ENCODE measurements at regions not wholly inside any gene's neighbourhood (a gene's known extent, or its start where the extent isn't known, plus 50 kb on each side); places are given as distances from the start of the nearest gene placed in this dataset.
"Not testable (repeated sequence)": the region's sequence is repeated elsewhere in the genome, so short reads cannot be mapped to it uniquely, and the experiment has no call there.

DNA sequence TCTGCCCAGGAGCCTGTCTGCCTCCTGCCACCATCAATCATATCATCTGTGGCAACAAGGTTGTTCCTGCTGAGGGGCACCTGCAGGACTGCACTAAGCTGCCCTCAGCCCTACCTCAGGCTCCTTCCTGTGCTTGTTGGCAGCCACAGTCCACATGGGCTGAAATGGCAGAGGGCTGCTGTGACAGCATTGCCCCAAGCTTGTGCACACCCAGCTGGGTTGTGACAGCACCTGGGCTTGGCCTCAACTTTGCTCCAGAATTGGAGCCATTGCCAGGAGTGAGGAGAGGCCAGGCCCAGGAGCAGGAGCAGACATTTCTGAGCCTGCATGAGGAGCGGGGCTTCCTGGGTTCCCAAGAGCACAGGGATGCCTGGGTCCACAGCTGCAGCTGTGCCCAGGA is 340.9 kb upstream of the CHRM2 start:
- no peak for DNase-seq

DNA sequence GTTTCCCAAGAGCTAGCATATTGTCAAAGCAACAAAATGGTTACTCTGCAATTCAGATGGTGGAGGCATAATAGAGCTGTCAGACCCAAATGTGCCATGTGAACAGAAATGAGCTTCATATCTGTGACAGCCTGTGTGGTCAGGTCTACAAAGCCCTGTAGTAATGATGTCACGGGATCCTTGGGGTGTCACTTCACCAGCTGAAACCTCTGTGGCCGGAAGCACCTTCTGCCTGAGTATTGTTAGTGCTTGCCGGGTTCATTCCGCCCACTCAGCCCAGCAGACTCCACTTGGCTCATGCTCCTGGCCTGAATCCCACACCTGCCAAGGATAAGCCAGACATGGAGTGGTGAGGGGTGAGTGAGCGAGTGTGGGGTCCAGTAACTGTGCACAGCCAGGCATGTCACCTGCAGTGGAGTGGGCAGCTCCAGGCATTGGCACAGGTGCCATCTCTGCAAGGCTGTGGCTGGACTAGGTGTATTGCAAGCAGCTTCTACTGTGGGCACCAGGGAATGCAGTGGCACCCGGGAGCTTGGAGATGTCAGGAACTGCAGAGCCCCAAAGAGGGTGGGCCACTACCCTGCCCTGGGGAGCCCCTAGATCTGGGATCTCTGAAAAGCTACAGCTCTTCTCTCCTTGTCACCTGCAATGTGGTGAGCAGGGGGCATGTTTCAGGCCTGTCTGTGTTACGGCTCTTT is 341.9 kb upstream of the CHRM2 start:
- DNase-seq = no peak

DNA sequence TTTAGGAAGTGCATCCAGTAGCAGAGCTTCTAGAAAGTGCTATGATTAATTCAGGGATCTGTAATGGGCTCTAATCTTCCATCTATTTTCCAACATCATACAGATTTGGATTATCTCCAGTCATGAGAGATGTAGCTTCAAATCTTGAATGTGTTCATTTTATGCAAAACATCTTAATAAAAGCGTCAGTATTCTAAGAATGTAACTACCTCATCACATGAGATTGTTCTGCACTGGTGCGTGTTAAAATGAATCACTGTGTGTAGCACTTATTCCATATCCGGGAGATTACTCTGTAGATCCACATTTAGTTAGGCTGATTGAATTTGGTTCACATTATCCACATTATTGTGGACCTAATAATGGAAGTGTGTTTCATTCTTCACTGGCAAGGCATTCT is 344.9 kb upstream of the CHRM2 start:
- no peak for DNase-seq

DNA sequence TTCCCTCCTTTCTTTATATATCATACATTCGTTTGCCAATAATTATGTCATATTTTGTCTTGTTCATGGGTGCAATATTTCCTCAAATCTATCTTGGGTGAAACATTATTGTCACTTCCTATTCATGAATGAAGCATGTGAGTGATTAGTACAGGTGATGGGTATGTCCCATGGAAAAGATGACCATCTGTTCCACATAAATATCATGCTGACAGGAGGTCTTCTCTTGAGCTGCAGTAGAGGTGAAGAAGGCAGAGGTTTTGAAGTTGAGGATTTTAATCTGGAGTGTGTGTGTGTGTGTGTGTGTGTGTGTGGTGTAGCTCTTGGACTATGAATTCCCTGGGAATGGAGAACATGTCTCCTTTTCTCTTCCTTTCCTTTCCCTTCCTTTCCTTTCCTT is 350.5 kb upstream of the CHRM2 start:
- no peak for DNase-seq

DNA sequence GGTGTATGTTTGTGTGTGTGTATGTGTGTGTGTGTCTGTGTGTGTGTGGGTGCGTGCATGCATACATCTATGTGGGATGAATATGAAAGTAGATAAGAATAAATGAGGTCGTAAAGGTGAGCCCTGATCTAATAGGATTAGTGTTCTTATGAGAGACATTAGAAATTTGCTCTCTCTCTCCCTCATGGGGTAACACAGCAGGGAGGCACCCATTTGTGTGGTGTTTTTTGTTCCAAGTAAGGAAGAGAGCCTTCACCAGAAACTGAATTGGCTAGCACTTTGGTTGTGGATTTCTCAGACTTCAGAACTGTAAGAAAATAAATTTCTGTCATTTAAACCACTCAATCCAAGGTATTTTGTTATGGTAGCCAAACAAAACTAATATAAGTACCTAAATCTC is 353.7 kb upstream of the CHRM2 start:
- no peak for DNase-seq

DNA sequence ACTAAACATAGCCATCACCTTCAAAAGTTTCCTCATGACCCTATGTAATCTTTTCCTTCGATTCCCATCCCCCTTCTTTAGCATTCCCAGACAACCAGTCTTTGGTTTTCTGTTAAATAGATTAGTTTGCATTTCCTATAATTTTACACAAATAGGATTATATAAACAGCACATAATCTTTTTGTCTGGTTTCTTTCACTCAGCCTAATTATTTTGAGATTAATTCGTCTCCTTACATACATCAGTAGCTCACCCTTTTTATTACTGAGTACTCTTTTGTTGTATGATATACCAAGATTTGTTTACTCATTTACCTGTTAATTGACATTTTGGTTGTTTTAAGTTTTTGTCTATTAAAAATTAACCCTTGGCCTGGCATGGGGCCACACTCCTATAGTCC is 354.7 kb upstream of the CHRM2 start:
- no peak for DNase-seq

DNA sequence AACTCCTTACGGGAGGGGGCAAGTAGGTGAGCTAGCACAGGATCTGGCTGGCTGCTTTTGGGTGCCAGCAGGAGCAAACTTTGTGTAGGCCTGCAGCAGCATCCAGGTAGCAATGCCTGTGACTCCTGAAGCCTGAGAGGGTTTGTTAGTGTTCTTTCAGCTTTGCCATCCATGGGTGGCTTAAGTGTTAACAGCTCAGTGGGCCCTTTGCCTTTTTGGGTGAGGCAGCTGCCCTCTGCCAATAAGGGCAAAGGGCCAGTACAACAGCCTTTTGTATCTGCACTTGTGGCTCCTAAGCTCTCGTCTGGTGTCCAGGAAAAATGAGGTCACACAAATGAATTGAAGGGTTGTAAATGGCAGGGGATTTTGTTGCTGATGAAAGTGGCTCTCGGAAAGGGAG is 359.0 kb upstream of the CHRM2 start:
- no peak for DNase-seq

DNA sequence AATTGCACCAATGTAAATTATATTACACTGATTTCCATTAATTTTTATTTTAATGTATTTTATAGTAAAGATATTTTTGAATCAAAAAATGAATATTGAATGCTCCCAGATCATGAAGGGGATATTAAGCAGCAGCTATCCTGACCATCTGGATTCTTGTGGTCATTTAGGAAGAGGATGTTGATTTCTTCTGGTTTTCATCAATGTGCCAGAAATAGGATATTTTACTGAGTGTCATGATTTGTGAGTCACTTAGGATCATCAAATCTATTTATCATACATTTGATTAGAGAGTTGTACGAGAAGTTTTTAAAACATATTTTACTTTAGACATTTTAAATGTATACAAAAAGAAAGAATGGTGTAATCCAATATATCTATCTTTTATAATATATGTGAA is 366.3 kb upstream of the CHRM2 start:
- DNase-seq = no peak

DNA sequence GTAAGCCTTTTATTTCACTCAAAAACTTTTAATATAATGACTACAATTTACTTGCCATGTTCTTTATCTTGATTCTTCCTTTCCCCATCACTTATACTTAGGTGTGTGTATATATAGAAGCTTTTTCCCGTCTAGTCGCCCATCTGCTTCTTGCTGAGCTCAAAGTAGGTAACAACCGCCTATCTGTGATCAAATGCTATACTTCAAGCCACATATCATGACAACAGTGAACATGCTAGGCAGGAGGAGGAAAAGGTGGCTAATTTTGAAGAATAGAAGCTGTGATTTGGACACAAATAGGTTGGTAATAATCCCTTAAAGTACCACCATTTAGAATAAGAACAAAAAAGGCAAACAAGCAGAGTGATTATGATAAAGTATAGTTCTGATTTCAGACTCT is 367.3 kb upstream of the CHRM2 start:
- no peak for DNase-seq

DNA sequence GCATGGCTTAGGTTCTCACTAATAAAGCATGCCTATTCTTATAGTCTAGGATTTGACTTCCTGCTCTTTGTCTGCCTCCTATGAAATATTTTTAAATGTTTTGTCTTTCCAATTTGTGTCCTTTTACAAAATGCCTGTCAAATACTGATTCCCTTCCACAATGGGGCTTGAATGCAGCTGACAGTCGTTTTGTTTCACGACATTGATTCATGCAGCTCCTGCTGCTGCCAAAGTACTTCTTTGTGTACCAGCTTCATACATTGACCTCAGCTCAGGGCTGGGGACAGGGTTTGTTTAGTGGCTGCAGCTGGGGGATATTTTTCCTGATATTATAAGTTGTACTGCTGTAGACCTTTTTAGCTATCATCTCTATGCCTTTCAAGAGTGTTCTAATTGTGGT is 371.9 kb upstream of the CHRM2 start:
- no peak for DNase-seq

DNA sequence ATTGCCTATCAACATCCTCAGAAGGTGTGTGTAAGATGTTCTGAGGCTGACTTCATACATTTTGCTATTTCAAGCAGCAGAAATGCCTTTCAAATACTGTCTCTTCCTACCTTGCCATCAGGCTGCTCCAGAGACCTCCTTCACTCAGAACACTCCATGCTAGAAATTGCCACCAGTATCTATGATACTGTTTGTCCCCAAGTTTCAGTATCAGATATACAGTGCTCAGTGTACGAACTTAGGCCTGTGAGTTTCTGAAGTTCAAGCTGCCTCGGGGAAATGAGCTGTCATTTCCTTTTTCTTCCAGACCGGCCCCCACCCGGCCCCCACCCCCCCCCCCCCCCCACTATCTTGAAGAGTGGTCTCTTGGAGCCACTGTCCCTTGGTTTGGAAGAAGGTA is 373.4 kb upstream of the CHRM2 start:
- no peak for DNase-seq

DNA sequence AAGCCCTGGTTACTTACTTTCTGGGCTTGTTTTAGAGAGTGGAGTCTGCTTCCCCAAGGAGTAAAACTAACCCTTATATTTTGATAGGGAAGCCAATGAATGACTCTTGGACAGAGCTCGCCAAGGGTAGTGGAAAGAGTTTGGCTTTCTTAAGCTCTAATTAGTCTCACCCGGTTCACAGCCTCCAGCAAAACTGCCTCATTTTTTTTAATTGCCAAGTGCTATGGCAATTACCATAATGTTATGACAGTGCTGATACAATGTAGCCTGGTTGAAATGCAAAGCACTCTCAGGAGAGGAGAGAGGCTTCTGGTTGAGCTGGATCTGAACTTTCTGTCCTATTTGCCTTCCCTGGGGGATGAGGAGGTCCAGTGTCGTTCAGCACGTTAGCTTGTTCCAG is 376.1 kb upstream of the CHRM2 start:
- no peak for DNase-seq

DNA sequence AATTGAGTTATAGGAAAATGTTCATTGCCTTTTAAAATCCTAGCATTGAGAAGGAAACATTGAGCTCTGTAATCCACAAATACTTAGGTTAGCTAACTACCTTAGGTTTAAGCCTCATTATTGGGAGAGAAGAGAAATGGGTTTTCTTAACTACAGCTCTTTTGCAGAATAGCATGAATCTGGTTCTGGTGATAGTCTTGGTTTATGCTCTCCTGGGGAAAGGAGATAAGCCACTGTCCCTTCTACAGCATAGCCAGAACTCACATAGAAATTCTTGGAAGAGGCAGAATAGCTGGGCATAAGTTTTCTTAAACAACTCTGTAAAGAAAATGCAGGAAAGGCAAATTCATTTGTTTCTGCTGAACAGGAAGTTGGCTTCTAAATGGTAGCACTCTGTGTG is 378.6 kb upstream of the CHRM2 start:
- no peak for DNase-seq

DNA sequence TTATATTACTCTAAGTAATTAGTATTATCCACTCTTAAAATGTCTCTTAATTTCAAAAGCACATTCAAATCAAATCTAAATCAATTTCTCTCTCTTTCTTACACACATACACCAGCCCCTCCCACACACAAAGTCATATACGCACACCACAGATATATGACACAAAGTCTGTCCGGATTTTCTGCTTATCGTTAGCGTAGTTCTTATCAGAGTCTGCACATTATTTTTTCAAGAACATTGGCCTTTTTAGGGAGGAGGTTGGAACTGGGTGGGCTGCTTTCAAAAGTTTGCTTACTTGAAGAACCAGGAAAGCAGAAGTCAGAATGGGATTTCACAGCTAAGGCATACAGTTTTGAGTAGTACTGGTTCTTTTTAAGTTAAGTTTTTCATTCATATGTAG is 387.6 kb upstream of the CHRM2 start:
- DNase-seq = no peak

DNA sequence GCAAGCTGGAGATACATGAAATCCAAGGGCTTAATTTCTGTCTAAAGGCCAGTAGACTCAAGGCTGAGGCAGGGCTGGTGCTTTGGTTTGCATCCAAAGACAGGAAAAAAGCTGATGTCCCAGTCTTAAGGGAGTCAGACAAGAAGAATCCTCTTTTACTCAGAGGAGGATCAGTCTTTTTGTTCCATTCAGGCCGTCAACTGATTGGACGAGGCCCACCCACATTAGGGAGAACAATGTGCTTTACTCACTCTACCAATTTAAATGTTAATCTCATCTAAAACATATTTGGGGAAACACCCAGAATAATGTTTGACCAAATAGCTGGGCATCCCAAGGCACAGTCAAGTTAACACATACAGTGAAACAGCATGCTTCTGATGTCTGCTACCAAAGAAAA is 388.5 kb upstream of the CHRM2 start:
- DNase-seq = no peak

DNA sequence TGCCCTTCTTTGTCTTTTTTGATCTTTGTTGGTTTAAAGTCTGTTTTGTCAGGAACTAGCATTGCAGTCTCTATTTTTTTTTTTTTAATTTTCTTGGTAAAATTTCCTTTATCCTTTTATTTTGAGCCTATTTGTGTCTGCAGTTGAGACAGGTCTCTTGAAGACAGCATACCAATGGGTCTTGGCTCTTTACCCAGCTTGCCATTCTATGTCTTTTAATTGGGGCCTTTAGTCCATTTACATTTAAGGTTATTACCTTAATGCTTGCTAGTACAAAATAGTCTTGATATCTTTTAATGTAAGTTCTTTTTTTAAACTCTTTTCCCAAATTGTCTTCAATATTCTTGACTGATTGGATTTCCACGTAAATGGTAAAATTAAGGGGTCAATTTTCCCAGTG is 398.3 kb upstream of the CHRM2 start:
- no peak for DNase-seq

DNA sequence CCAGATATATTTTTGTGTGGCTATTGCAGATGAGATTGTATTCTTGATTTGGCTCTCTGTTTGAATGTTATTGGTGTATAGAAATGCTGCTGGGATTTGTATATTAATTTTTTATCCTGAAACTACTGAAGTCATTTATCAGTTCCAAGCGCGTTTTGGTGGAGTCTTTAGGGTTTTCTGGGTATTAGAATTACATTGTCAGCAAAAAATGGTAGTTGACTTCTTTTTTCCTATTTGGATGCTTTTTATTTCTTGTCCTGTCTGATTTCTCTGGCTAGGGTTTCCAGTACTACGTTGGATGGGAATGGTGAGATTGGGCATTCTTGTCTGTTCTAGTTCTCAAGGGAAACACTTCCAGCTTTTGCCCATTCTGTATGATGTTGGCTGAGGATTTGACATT is 415.5 kb upstream of the CHRM2 start:
- no peak for DNase-seq

DNA sequence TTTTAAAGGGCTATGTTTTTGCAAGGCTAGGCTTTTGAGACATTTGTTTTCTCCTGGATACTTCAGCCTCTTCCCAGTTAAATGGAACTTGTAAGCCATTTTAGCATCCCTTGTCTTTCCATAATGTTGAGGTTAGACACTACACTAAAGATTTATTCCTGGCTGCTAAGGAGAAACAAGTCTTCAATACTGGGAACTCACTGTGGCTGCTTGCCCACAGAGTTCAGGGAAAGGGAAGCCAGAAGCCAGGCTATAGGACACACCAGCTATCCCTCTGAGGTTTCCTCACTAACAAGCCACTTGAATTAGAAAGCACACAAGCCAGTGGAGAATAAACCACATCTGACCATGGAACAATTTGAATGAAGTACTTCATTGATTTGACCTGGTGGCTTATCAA is 421.7 kb upstream of the CHRM2 start:
- no peak for DNase-seq

DNA sequence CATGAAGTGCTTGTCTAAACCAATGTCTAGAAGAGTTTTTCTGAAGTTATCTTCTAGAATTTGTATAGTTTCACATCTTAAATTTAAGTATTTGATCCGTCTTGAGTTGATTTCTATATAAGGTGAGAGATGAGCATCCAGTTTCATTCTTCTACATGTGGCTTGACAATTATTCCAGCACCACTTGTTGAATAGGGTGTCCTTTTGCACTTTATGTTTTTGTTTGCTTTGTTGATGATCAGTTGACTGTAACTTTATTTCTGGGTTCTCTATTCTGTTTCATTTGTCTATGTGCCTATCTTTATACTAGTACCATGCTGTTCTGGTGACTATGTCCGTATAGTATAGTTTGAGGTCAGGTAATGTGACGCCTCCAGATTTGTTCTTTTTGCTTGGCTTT is 426.6 kb upstream of the CHRM2 start:
- DNase-seq = no peak

DNA sequence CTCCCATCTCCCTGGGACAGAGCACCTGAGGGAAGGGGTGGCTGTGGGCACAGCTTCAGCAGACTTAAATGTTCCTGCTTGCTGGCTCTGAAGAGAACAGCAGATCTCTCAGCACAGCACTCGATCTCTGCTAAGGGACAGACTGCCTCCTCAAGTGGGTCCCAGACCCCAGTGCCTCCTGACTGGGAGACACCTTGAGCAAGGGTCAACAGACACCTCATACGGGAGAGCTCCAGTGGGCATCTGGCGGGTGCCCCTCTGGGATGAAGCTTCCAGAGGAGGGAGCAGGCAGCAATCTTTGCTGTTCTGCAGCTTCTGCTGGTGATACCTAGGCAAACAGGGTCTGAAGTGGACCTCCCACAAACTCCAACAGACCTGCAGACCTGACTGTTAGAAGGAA is 436.7 kb upstream of the CHRM2 start:
- DNase-seq = not testable (repeated sequence)

DNA sequence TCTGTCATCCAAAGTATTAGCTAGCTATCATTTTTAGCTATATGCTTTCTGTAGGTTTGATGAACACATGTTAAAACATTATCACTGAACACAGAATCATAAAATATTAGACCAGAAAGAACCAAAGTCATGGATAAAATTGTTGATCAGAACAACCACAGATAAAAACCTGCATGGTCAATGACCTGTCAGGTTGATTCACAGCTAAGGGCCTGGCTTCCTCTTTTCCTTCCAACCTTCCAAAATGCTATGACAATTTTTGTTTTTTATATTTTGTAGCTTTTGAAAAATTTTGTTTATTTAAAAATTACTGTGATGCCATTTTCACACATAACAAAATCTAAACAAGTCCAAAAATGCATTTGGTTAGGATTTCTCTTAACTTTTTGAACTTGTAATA is 444.4 kb upstream of the CHRM2 start:
- no peak for DNase-seq

DNA sequence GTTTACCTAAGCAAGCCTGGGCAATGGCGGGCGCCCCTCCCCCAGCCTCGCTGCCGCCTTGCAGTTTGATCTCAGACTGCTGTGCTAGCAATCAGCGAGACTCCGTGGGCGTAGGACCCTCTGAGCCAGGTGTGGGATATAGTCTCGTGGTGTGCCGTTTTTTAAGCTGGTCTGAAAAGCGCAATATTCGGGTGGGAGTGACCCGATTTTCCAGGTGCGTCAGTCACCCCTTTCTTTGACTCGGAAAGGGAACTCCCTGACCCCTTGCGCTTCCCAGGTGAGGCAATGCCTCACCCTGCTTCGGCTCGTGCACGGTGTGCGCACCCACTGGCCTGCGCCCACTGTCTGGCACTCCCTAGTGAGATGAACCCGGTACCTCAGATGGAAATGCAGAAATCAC is 442.6 kb upstream of the MTPN start:
- not testable (repeated sequence) for DNase-seq

DNA sequence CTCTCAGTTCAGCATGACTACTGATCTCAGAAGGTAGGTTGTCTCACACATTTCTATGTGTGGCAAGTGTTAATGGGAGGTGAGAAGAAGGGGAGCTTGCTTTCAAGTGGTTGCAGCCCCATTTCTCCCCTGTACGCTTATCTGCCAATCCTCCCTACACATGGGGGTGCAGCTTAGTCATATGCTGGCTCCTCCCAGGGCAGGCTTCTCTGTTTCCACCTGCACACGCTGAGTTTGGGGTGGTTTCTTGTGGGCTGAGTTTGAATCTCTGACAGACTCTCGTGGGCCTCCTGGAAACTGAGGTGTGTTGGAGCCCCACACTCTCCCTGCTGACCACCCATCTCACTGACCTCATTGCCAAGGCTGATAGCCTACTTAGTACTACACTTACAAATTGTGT is 435.8 kb upstream of the MTPN start:
- no peak for DNase-seq

DNA sequence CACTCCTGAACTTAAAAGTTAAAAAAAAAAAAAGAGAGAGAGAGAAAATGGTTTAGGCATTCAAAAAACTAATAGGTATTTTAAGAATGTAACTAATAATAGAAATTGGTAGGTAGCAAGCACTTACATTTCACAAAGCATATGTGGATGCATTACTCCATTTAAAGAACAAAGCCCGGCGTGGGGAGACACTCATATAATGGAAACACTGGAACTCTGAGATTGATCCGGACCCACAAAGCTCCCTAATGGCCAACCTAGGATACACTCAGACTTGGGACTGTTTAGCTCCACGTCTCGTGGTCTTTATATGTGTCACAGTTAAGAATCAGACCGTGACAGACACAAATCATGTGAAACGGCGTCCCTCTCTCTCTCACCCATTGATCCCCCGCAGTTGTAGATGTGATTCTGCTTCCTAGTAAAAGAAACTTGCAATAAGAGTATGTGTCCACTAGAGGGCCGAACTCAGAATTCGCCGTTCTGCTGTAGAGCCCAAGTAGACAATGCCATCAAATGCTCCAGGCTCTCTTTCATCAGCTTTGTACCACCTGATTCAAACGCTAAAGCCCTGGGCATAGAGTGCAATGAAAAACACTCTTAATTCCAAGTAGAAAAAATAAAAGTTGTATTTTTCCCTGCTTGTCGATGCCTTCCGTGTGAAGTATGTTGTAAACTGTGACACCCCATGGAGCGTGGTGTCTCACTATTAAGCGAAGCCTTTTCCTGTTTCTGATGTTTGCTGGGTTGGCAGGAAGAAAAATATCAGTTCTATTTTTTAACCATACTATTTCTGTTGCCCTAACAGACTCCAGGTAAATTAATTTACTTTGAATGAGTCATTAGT is 429.0 kb upstream of the MTPN start:
- peak; percentile 43 for DNase-seq

DNA sequence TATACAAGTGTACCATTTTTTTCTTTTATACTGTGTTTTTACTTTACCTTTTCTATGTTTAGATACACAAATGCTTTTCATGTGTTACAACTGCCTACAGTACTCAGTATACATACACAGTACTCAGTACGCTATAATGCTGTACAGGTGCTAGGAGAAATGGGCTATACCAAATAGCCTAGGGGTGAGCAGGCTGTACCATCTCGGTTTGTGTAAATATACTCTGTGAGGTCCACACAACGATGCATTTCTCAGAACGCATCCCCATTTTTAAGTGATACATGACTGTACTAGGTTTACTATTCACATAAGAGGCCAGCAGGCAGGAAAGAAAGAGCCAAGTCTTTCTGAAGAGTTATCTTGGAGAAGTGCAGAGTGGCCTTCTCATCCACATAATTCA is 426.4 kb upstream of the MTPN start:
- DNase-seq = no peak
